CD8-positive, alpha-beta memory T cell (primary cell): ENCODE measurements at regions not wholly inside any gene's neighbourhood (a gene's known extent, or its start where the extent isn't known, plus 50 kb on each side); places are given as distances from the start of the nearest gene placed in this dataset.
A peak's percentile ranks its signal among the peaks of the same experiment; 100 is the strongest.

Source experiments
- CTCF ChIA-PET: fragments of 350-600 bp; sonication (Branson Sonifier 250); formaldehyde crosslinking; loops from one replicate; lab custom pipeline; 2021; ENCODE audit warnings: antibody characterized with exemption; lab: Charles Lee
- POLR2A ChIA-PET: fragments of 350-600 bp; sonication (Branson Sonifier 250); formaldehyde crosslinking; loops from one replicate; lab custom pipeline; 2021; ENCODE audit warnings: antibody characterized with exemption; lab: Charles Lee
- DNase-seq, 5 donors: peaks; one replicate each; pipeline versions ENCODE4 v3.0.0 to v3.0.0-alpha.2; 2020 to 2022; ENCODE audit warnings: mixed read lengths in 1 of 5
- H3K27ac ChIP-seq: one replicate; pipeline ENCODE4 v1.7.0; 2013; ENCODE audit warnings: low read depth, mild to moderate bottlenecking, low read length, moderate library complexity
- H3K27me3 ChIP-seq: 2 replicates; pipeline ENCODE4 v1.7.0; 2013; ENCODE audit warnings: low read length, mild to moderate bottlenecking; ENCODE audit not compliant: insufficient read depth, poor library complexity, severe bottlenecking
- H3K36me3 ChIP-seq: 2 replicates; pipeline ENCODE4 v1.7.0; 2013; ENCODE audit warnings: mild to moderate bottlenecking, low read length, moderate library complexity; ENCODE audit not compliant: insufficient read depth
- H3K4me1 ChIP-seq: 2 replicates; pipeline ENCODE4 v1.7.0; 2013; ENCODE audit warnings: mild to moderate bottlenecking, low read length, moderate library complexity; ENCODE audit not compliant: insufficient read depth
- H3K4me3 ChIP-seq: 2 replicates; pipeline ENCODE4 v1.7.0; 2013; ENCODE audit warnings: mild to moderate bottlenecking, low read length
- H3K9me3 ChIP-seq: 2 replicates; pipeline ENCODE4 v1.7.0; 2013; ENCODE audit warnings: mild to moderate bottlenecking, low read length
- H3K27ac Mint-ChIP-seq, 8 donors: one replicate each; pipeline ENCODE4 v1.8.0; 2020 to 2021; ENCODE audit warnings: mixed read lengths in 8 of 8, mild to moderate bottlenecking in 6 of 8, inconsistent platforms in 3 of 8, moderate library complexity in 3 of 8
- H3K27me3 Mint-ChIP-seq, 2 donors: one replicate each; pipeline ENCODE4 v1.8.0; 2020 to 2021; ENCODE audit warnings: mixed read lengths in 2 of 2, mild to moderate bottlenecking in 1 of 2, moderate library complexity in 1 of 2
- H3K36me3 Mint-ChIP-seq, 3 donors: one replicate each; pipeline ENCODE4 v1.8.0; 2020 to 2021; ENCODE audit warnings: mixed read lengths in 3 of 3, inconsistent platforms in 1 of 3, mild to moderate bottlenecking in 1 of 3
- H3K4me1 Mint-ChIP-seq, 3 donors: one replicate each; pipeline ENCODE4 v1.8.0; 2020 to 2021; ENCODE audit warnings: mixed read lengths in 3 of 3, inconsistent platforms in 1 of 3, mild to moderate bottlenecking in 1 of 3
- H3K4me3 Mint-ChIP-seq, 7 donors: one replicate each; pipeline ENCODE4 v1.8.0; 2020 to 2021; ENCODE audit warnings: mixed read lengths in 7 of 7, mild to moderate bottlenecking in 6 of 7, moderate library complexity in 4 of 7, inconsistent platforms in 2 of 7
- H3K9me3 Mint-ChIP-seq, 5 donors: one replicate each; pipeline ENCODE4 v1.8.0; 2020 to 2022; ENCODE audit warnings: mixed read lengths in 5 of 5, mild to moderate bottlenecking in 3 of 5, moderate library complexity in 2 of 5, inconsistent platforms in 1 of 5

DNA sequence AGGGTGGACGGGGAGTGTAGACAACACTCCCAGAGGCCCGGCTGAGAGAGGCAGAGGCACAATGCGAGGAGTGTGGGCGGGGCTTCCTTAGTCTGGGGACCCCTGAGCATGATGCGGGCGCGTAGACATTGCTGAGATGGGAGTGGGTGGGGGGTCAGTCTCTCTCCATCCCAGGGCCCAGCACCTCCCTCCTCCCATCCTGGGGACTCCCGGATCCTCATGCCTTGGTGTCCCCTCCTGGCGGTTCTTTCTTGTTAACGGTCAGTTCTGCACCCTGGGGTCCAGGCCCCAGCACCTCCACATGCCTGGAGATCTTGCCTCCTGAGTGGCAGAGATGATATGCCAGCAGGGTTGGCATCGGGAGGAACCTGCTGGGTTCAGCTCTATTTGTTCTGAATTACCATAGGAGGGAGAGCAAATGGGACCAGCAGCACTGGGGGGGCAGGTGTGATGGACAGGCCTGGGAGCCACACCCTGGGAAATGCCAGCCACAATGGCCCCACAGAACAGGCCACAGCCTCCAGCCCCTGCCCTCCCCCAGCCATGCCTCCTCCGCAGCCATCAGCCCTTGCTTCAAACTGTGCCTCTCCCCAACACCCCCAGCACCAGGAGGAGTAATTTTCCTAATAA lies 55.7 kb downstream of the RTL6 start:
- no peak overlapping the region for H3K4me3 ChIP-seq
- CTCF ChIA-PET: no interaction called here
- Mint-ChIP-seq H3K4me3 (no peak overlapping the region), H3K27ac (peak overlapping the region in 1 of 8 donors; percentile 55), H3K4me1 (no peaks in the 10 kb centered on the region), H3K9me3 (peaks cover 0 to 6% (median 4%) of the 10 kb centered on the region in 5 donors), H3K27me3 (no peaks in the 10 kb centered on the region), H3K36me3 (peaks cover 0 to 11% (median 1%) of the 10 kb centered on the region in 3 donors)
- DNase-seq: peak in 1 of 5 donors; percentile 32
- no peaks in the 10 kb centered on the region for H3K27me3 ChIP-seq
- H3K4me1 ChIP-seq: no peaks in the 10 kb centered on the region
- peaks cover 4% of the 10 kb centered on the region for H3K9me3 ChIP-seq
- no peak overlapping the region for H3K27ac ChIP-seq
- POLR2A ChIA-PET: no interaction called here
- H3K36me3 ChIP-seq: no peaks in the 10 kb centered on the region

DNA sequence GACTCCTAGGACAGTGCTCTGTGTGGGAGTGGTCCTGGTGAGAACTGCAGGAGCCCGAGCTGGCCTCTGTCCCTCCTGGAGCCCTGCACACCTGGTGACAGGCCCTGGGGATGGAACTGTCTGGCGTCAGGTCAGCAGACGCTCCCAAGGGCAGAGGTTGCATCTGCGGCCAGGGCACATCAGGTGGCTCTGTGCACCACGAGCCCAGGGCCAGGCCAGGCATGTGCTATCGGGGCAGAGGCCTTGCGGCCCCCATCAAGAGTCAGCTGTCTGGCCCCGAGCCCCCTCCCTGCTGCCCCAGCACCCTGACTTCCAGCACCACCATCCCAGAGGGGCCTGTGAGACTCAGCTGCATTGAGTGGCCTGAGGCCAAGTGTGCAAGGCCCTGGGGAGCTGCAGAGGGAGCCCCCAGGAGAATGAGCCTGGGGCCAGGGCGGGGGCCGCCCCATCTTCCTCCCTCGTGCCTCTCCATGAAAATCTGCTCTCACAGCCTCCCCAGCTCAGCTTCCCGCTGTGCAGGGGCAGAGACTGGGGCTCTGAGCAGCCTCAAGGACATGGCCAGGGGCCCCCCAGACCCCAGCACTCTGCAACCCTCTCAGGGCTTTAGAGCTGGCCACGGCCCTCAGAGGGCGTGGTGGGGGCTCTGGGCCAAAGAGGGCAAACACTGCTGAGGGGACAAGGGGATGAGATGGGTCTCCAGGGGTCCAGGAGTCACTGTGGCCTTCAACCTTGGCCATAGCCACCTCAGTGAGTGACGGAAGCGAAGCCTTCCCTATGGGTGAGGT lies 56.4 kb downstream of the RTL6 start:
- H3K27ac ChIP-seq: no peak overlapping the region
- Mint-ChIP-seq H3K27ac (peak overlapping the region in 1 of 8 donors; percentile 55), H3K9me3 (peaks cover 0 to 3% (median 3%) of the 10 kb centered on the region in 5 donors), H3K36me3 (peaks cover 0 to 9% (median 1%) of the 10 kb centered on the region in 3 donors), H3K27me3 (no peaks in the 10 kb centered on the region), H3K4me1 (no peaks in the 10 kb centered on the region), H3K4me3 (no peak overlapping the region)
- POLR2A ChIA-PET: no interaction called here
- H3K27me3 ChIP-seq: no peaks in the 10 kb centered on the region
- CTCF ChIA-PET: no interaction called here
- DNase-seq: no peak
- H3K4me3 ChIP-seq: no peak overlapping the region
- no peaks in the 10 kb centered on the region for H3K36me3 ChIP-seq
- H3K4me1 ChIP-seq: no peaks in the 10 kb centered on the region
- H3K9me3 ChIP-seq: peaks cover 4% of the 10 kb centered on the region

DNA sequence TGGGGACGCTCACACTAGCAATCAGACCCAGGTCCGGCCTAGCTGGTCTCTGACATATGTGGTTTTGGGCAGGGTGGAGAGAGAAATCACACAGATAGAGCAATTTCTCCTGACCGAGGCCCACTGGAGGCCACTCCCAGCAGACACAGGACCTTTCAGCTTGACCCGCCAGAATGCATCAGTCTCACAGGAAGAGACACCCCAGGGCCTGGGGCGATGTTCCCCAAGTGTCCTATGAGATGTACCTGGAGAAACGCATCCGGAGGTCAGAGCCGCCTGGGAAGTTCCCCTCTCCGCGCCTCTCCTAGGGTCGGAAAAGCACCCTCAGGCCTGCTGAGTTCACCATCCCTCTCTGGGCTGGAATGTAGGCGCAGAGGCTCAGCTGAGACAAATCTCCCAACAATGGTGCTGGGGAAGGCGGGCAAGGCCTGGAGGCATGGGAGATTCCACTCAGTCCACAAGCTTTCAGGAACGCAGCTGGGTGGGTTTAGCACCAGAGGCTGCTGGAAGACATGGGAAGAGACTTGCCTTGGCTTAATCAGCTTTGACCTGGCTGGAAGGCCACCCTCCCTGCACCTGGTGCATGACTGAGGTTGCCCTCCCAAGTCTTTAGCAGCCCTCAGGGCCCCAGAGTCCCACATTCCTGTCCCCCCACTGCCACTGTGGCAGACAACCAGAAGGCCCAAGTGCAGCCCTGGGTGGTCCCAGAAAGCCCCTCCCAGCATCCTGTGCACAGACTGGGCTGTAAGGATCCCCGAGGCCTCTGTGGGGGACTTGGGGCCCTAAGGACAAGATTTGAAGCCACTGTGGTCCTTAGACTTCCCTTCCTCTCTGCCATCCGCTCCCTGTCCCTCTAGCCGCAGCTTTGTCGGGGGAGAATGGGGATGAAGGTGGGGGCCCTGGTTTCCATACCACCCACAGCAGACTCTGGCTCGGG lies 57.5 kb downstream of the RTL6 start:
- no peak overlapping the region for H3K4me3 Mint-ChIP-seq
- no peaks in the 10 kb centered on the region for H3K9me3 Mint-ChIP-seq
- H3K36me3 Mint-ChIP-seq: no peaks in the 10 kb centered on the region
- CTCF ChIA-PET: no interaction called here
- Histone ChIP-seq H3K27ac (no peak overlapping the region), H3K36me3 (no peaks in the 10 kb centered on the region), H3K9me3 (no peaks in the 10 kb centered on the region), H3K27me3 (no peaks in the 10 kb centered on the region), H3K4me3 (no peak overlapping the region), H3K4me1 (no peaks in the 10 kb centered on the region)
- H3K4me1 Mint-ChIP-seq: no peaks in the 10 kb centered on the region
- peak overlapping the region in 3 of 8 donors; percentile 17 to 46 (median 45) for H3K27ac Mint-ChIP-seq
- POLR2A ChIA-PET: no interaction called here
- no peaks in the 10 kb centered on the region for H3K27me3 Mint-ChIP-seq
- no peak for DNase-seq

DNA sequence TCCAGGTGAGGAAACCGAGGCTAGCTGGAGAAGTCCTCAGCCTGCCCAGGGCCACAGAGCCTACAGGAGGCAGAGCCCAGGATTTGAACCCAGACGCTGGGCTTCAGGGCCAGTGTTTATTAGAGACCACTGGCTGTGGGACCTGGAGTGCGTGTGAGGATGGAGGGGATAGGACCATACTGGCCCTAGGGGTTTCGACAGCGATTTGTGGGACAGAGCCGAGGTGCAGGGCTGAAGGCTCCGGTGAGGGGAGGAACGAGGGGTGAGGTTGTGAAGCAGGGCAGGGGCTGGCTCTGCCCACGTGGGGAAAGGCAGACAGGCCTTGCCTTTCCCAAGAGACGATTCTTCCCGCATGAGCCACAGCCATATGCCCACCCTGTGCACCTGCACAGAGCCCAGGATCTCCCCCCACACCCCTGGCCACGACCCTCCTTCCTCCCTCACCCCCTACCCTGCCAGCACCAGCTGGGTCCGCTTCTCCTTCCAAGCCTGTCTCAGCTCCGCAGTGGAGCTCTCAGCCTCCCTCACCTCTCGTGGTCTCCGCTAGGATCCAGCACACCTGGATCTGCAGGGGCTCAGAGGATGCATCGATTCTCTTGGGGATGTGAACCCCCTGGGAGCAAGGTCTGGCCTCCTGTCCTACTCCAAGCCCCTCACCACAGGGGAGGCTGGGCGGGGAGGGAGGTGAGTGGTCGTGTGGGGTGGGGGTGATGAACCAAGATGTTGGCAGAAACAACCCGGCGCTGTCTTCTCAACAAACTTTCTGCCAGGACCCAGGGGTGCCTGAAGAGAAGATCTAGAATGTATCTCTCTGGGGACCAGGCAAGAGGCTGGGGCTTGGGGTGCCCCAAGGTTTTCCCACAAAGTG lies 58.4 kb downstream of the RTL6 start:
- CTCF ChIA-PET: no interaction called here

GRCh38 chr22:44438481-44439131 lies 59.4 kb downstream of the RTL6 start:
- H3K27me3 ChIP-seq: no peaks in the 10 kb centered on the region
- peaks cover 0 to 2% of the 10 kb centered on the region in 2 donors for H3K27me3 Mint-ChIP-seq
- ChIA-PET CTCF (no interaction called here), POLR2A (no interaction called here)
- no peak overlapping the region for H3K27ac ChIP-seq
- H3K4me3 Mint-ChIP-seq: no peak overlapping the region
- H3K36me3 ChIP-seq: no peaks in the 10 kb centered on the region
- H3K9me3 ChIP-seq: no peaks in the 10 kb centered on the region
- DNase-seq: no peak
- H3K27ac Mint-ChIP-seq: peak overlapping the region in 3 of 8 donors; percentile 1 to 38 (median 23)
- no peak overlapping the region for H3K4me3 ChIP-seq
- no peaks in the 10 kb centered on the region for H3K4me1 ChIP-seq
- no peaks in the 10 kb centered on the region for H3K9me3 Mint-ChIP-seq
- H3K36me3 Mint-ChIP-seq: no peaks in the 10 kb centered on the region
- H3K4me1 Mint-ChIP-seq: no peaks in the 10 kb centered on the region

More for the DNA sequence above, 58.4 kb downstream of the RTL6 start:
- Histone ChIP-seq H3K4me3 (no peak overlapping the region), H3K4me1 (no peaks in the 10 kb centered on the region), H3K27ac (no peak overlapping the region), H3K27me3 (no peaks in the 10 kb centered on the region), H3K36me3 (no peaks in the 10 kb centered on the region), H3K9me3 (no peaks in the 10 kb centered on the region)
- Mint-ChIP-seq H3K36me3 (no peaks in the 10 kb centered on the region), H3K4me1 (no peaks in the 10 kb centered on the region), H3K27me3 (no peaks in the 10 kb centered on the region), H3K9me3 (no peaks in the 10 kb centered on the region), H3K27ac (peak overlapping the region in 3 of 8 donors; percentile 45 to 52 (median 46)), H3K4me3 (no peak overlapping the region)
- POLR2A ChIA-PET: no interaction called here
- no peak for DNase-seq

- Histone ChIP-seq H3K36me3 (no peaks in the 10 kb centered on the region), H3K4me3 (no peak overlapping the region), H3K27me3 (no peaks in the 10 kb centered on the region), H3K9me3 (no peaks in the 10 kb centered on the region), H3K27ac (no peak overlapping the region), H3K4me1 (no peaks in the 10 kb centered on the region)
- POLR2A ChIA-PET: no interaction called here
- no peak overlapping the region for H3K27ac Mint-ChIP-seq
- H3K9me3 Mint-ChIP-seq: no peaks in the 10 kb centered on the region
- H3K36me3 Mint-ChIP-seq: no peaks in the 10 kb centered on the region
- DNase-seq: no peak
- H3K4me3 Mint-ChIP-seq: no peak overlapping the region
- no peaks in the 10 kb centered on the region for H3K4me1 Mint-ChIP-seq
- H3K27me3 Mint-ChIP-seq: peaks cover 0 to 3% of the 10 kb centered on the region in 2 donors
- CTCF ChIA-PET: no interaction called here
Measured at GRCh38 chr22:44438056-44438455, 60.0 kb downstream of the RTL6 start.
